GM21423 (cell line): ENCODE measurements at regions not wholly inside any gene's neighbourhood (a gene's known extent, or its start where the extent isn't known, plus 50 kb on each side); places are given as distances from the start of the nearest gene placed in this dataset.
"Not testable (repeated sequence)": the region's sequence is repeated elsewhere in the genome, so short reads cannot be mapped to it uniquely, and the experiment has no call there.

Source experiments
- ATAC-seq: cut with Tn5 transposase; IDR thresholded peaks from one replicate; pipeline ENCODE4 v1.9.1; 2021; ENCODE audit warnings: mild to moderate bottlenecking, moderate library complexity; ENCODE audit not compliant: unreplicated experiment

DNA sequence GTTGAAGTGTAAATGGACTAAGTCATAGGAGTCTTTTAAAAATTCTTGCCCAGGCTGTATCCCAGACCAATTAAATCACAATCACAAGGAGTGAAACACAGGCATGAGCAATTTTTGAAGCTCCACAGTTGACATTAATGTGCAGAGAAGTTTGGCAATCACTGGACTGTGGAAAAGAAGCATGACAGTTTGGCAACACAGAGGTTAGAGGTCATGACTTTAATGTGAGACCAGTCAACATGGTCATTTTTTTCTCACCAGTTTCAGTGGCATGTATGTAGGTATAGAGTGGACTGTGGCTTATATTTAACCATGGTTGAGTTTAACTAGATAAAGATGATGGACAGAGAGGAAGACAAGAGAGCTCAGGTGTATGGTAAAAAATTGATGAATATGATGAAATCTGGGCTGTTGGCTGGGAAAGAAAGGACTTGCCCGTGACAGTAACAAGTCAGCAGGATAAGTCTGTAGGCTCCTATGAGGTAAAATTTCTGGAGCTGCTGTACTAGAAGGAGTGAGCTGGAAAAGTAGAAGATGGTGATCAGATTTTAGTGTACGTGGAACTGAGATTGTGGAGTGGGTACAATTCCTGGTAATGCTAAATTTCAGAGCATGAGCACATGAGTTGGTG lies 432.2 kb upstream of the GHITM start:
- no peak for ATAC-seq

DNA sequence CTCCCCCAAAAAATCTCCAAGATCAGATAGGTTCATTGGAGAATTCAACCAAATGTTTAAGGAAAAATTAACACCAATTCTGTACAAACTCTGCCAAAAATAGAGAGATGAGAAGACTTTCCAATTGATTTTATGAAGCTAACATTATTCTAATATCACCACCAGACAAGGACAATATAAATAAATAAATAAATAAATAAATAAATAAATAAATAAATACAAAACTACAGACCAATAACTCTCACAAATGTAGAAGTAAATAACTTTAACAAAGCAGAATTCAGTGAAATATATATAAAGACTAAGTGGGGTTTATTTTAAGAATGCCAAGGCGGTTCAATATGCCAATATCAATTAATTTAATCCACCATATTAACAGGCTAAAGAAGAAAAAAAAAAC lies 425.9 kb upstream of the GHITM start:
- no peak for ATAC-seq

DNA sequence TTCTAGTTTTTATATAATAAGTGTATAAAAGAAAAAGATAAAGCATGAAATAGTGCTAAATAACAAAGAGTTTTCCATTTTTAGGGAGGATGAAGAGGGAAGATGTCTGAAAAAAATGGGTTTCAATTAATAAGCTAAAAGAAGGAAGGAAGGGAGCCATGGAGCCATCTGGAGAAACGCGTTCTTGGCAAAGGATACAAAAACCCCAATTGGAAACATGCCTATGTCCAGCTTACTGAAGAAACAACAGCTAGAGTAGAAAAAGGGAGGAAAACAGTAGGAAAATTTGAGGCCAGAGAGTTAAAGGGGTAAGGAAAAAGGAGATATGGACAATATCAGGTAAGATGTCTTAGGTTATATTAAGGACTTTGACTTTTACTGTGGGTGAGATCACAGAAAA lies 416.2 kb upstream of the GHITM start:
- ATAC-seq, result no peak

DNA sequence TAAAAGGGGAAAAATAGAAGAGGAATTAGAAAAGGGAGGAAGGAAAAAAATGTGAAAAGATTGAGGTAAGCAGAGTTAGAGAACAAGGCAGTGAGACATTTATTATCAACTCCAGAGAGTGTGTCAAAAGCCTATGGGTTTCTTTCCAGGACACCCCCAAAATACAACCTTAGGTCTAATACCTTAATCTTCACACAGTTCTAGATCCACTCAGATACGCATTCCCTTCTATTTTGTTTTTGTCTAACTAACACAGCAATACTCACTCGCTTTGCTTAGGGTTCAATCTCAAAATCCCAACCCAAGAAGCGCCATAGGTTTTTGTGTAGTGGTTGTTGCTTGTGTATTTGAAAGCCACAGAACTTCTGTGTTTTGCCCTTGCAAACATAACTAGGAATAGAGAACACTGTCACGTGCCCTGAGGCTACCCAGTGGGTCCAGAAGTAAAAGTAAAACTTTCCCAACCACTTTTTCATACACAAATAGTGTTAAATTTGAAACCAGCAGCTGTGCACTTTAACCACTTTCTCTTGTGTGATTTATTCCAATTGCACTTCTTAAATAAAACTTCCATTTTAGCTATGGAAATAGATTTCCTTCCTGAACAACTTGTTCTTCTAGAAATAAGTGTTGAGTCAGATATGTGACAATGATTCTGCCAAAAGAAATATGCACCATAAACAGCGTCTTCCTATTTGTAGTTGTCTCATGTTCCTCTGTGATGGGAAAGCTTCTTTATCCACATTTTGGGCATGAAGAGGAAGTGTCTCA lies 414.7 kb upstream of the GHITM start:
- ATAC-seq, result peak; percentile 75

DNA sequence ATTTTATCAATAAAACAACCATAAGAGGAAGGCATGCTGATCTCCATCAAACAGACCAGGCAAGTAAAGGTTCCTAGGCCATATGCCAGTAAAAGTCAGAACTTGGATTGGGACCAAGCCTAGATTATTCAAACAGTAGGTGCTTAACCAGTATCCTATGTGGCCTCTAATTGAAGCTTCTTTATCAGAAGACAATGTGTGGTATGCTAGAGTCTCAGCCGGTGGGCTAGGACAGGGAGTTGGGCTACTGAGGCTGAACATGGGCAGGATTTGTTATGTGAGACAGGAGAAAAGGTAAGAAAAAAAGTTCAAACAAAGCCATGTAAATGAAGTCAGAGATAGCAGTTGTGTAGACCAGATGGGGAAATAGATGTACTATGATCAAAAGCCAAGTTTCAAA lies 413.7 kb upstream of the GHITM start:
- ATAC-seq, result no peak

DNA sequence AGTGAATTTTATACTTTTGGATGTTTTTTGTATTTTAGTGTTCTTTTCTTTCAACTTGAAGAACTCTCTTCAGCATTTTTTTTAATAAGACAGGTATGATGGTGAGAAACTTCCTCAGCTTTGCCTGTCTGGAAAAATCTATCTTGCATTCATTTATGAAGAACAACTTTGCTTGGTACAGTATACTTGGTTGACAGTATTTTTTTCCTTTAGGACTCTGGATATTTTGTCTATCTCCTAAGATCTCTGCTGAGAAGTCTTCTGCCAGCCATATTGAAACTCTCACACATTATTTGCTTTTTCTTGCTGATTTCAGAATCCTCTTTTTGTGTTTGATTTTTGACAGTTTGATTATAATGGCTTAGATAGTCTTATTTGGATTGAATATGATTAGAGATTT lies 405.0 kb upstream of the GHITM start:
- no peak for ATAC-seq

DNA sequence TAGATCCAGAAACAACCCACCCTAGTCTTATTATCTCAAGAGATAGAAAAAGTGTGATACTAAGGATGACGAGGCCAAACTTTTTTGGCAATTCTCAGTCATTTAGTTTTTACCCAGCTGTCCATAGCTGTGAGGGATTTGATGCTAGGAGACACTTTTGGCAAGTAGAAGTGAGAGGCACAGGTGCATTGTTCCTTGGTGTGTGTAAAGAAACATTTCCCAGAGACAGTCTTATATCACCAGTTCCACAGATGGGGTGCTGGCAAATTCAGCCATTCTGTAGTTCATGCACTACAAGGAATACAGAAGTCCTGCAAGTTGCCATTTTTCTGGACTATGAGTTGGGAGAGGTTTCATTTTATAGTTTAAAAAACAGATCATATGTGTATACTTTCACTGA lies 403.3 kb upstream of the GHITM start:
- no peak for ATAC-seq

DNA sequence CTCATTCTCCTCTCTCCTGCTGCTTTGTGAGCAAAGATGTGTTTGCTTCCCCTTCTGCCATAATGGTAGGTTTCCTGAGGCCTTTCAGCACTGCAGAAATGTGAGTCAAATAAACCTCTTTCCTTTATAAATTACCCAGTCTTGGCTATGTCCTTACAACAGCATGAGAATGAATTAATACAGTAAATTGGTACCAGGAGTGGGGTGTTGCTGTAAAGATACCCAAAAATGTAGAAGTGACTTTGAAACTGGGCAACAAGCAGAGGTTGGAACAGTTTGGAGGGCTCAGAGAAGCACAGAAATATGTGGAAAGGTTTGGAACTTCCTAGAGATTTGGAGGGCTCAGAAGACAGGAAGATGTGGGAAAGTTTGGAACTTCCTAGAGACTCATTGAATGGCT lies 388.7 kb upstream of the GHITM start:
- no peak for ATAC-seq

DNA sequence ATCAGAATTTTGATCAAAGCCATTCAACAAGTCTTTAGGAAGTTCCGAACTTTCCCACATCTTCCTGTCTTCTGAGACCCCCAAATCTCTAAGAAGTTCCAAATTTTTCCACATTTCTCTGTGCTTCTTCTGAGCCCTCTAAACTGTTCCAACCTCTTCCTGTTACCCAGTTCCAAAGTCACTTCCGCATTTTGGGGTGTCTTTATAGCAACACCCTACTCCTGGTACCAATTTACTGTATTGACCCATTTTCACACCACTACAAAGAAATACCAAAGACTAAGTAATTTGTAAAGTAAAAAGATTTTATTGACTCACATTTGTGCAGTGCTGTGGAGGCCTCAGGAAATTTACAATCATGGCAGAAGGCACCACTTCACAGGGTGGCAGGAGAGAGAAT lies 385.8 kb upstream of the GHITM start:
- ATAC-seq, result no peak

DNA sequence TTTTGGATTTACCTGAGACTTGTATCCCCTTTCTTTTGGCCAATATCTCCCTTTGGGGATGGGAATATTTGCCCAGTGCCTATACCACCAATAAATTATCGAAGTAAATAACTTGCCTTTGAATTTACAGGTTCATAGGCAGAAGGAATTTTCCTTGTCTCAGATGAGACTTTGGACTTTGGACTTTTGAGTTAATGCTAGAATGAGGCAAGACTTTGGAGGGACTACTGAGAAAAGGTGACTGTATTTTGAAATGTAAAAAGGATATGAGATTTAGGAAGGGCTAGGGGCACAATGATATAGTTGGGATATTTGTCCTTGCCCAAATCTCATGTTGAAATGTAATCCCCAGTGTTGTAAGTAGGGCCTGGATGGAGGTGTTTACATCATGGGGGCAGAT lies 384.5 kb upstream of the GHITM start:
- ATAC-seq, result no peak

DNA sequence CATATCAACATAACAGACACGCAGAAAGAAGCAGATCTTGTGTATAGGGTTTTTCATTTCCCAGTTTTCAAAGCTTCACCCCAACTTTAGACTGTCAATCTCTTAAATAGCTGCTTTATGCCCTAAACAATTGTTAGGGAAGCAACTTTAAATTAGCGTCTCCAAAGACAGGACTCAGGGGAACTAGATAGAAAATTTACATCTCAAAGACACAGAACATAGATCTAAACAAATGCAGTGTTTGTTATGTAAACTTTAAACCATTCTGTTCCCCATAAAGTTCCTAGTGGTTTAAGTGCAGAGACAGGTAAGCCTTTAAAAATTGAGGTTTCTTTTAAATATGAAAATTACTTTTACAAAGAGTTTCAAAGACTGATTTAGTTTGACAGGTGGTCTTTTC lies 379.2 kb upstream of the GHITM start:
- ATAC-seq, result no peak

DNA sequence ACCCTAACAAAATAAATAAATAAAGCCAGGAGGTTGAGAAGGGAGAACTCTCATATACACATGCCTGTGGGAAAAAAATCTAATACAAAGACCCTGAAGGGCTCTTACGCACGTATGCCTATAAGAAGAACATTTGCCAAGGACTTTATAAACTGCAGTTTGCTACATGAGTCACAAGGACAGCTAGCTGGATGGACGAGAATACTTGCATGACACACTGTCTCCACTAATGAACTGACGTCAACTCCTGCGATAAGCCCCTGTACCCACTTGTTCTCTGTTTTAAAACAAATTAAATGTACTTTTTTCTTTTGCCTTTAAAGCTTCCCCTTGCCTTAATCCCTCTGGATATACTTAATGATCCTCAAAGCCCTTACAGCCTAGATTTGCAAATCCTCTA lies 374.6 kb upstream of the GHITM start:
- no peak for ATAC-seq

DNA sequence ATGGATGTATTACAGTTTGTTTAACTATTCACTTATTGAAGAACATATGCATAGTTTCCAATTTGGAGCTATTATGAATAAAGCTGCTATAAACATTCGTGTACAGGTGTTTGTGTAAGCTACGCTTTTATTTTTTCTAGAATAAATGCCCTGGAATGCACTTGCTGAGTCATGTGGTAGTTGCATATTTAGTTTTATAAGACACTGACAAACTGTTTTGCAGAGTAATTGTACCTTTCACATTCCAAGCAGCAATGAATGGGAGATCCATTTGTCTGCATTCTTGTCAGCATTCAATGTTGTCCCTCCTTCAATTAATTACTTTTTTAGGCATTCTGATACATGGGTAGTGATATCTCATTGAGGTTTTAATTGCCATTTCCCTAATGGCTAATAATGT lies 373.6 kb upstream of the GHITM start:
- no peak for ATAC-seq

DNA sequence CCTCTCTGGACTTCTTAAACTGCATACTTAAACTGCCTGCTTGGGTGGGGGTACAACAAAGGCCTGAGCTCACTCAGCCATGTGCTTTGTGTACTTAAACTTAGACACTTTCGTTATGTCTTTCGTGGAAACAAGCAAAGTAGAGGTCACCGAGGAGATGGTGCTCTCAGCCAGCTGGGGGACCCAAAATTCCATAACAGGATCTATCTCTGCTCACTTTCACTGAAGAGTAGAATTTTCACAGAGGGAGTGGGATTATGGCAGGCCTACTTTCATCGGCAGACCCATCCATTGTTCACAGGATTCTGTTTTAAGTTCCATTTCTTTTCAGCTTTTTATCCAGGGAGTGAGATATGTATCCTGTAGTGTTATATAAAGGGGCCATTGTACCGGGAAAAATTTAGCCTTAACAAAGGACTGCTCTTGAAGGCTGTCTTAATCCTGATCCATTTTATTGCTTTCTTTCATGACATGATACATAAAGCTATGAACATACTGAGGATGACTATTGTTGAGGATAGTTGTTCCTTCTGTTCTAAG lies 370.0 kb upstream of the GHITM start:
- no peak for ATAC-seq

DNA sequence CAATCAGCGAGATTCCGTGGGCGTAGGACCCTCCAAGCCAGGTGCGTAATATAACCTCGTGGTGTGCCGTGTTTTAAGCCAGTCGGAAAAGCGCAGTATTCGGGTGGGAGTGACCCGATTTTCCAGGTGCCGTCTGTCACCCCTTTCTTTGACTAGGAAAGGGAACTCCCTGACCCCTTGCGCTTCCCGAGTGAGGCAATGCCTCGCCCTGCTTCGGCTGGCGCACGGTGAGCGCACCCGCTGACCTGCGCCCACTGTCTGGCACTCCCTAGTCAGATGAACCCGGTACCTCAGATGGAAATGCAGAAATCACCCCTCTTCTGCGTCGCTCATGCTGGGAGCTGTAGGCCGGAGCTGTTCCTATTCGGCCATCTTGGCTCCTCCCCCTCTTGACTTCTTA lies 352.6 kb upstream of the GHITM start:
- not testable (repeated sequence) for ATAC-seq

DNA sequence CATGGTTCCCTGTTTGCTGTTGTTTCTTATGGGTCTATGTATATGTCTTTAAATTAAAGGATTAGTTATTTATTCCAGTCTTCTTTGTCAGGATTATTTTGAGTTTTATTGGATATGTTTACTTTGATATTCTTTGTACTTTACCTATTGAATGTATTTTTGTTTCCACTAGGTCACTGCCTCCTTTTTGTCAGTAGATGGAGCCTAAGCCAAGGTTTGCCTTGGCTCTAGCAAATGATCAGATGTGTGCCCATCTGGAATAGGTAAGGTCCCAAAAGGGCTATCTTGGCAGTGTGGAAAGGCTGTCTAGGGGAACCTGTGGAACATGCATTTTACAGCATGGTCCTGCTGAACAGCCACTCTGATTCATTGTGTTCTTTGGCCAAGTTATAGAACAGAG lies 337.3 kb upstream of the GHITM start:
- ATAC-seq, result no peak

DNA sequence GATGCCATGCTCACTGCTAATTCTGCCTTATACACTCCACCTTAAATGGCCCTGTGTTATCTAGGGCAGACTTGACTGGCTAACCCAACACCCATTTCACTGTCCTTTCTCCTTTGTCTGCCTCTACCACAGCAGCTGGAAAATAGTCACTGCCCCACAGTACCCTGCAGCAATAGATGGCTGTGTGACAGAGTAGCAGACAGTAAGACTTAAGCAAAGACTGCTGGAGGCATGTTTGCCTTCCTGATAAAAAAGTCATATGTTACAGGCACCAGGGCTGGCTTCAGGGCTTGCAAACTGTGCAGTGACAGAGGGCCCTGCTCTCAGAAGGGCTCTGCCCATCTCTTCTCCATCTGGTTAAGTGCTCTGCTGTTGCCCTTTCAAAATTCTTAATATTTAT lies 332.6 kb upstream of the GHITM start:
- no peak for ATAC-seq

DNA sequence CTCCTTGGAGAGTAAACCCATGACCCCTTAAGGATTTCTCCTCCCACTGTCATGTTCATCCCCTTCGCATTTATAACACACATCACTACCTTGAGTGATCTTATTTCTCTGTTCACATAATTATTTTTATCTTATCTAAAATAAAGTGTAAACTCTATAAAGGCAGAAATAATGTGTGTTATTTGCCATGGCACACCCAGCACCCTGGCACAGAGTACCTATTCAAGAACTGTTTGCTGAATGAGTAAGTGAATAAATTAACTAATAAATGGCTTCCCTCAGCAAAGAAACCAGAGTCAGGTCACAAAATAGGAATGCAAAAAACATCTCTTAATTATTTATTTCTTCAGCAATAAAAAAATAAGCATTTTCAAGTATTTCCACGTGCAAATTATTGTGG lies 330.3 kb upstream of the GHITM start:
- no peak for ATAC-seq

DNA sequence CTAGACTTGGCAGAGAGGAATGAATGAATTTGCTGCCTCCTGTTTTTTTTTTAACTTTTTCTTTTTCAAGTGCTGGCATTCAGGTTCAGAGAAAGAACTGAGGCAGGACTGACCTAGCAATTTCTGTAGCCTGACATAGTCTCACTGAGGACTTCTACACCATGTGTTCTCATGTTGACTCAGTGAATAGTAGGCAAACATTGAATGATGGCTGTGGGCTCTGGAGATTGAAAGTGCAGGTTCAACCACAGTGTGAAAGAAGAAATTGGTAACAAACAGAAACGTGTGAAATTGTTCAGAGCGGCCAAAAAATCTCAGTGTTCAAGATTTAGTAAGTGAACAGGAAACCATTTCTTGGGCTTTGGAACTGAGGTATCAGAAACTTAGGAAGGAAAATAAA lies 322.4 kb upstream of the GHITM start:
- ATAC-seq, result peak; percentile 82

DNA sequence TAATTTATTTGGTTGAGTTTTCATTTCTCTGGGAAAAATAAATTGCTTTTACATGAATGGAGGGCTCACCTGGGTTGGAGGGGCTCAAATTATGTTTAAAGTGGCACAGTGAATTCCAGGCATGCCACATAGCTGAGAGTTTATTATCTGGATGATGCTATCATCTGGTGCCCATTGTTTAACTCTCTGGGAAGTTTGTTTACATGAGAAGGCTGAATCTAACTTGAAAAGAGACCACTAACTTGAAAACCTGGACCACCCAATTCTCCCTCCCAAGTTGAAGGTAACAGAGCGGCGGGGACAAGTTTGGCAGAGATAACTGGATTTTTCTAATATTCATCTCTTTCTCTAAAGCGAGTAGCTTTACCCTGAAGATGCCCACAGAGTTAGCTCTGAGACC lies 321.5 kb upstream of the GHITM start:
- no peak for ATAC-seq

DNA sequence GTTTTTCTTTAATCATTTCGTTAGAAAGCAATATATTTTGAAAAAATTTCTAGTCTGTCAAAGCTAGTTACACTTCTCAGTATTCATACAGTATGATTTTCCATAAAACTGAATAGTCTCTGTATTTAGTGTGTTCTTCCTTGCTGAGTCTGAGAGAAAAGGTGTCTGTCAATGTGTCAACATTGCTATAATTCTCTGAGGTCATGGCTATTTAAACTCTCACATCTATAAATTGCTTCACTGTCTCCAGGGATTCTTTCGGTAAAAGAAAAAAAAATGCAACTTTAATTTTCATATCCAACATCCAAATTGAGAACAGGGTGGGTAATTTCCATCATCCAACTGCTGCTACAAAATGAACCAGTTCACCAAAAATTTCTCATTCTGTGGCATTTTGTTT lies 319.7 kb upstream of the GHITM start:
- no peak for ATAC-seq

DNA sequence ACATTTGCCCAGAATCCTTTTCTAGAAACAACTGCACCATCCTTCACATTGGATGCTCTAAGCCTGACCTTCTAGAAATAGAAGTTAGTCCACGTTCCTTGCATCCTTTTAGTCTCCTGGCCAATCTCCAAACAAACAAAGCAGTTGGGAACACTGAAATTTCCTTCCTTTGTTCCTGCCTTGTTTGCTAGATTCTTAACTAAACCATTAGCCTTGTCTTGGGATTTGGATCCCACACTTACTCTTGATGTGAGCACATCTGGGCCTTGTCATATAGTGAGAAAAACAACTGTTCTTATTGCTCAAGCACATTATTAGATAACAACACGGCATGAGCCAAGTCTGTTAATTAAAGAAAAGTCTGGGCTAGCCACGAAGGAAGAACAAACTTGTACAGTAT lies 319.3 kb upstream of the GHITM start:
- no peak for ATAC-seq

DNA sequence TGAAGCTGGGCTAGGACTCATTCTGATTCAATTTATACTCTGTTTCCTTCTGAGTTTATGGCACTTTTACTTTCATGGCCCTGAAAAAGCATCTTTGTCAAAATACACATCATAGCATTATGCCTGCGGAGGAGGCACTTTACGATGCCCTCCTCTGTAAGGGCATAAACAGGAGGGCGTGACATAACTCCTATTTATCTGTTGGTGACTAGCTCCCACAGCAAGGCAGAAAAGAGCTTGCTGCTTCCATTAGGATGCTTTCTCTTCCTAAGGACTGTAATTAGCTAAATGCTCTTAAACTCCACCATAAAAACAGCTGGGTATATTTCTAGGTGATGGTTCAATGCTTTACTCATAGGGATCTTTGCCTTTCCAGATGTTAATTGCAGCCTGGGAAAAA lies 315.2 kb upstream of the GHITM start:
- no peak for ATAC-seq
